ENCODE measurements at regions not wholly inside any gene's neighbourhood (a gene's known extent, or its start where the extent isn't known, plus 50 kb on each side); places are given as distances from the start of the nearest gene placed in this dataset.
"Not testable (repeated sequence)": the region's sequence is repeated elsewhere in the genome, so short reads cannot be mapped to it uniquely, and the experiment has no call there.

DNA sequence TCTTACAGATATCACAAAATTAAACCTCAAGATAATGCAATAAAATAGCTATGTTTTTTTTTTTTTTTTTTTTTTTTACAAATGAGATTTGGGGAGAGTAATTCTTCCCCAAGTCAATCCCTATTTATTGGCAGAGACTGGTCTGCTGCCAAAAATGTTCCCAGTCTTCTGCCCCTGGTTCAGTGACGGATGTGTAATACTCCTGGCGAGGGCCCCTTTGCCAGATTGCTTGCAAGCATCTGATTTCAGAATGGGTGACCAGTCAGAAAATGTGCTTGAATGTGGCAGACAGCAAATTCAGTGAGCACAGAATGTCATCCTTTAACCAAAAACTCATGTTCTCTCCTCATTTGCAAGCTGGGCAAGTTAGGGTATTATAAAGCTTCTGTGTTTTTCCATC is 363.8 kb upstream of the MTNR1B start:
- DNase-seq (ENCODE audit: low read depth), result no peak

- no peak for DNase-seq (ENCODE audit: low read depth)
Measured at GRCh38 chr11:92607969-92608722, 361.3 kb upstream of the MTNR1B start.

GRCh38 chr11:92611157-92611556 is 358.3 kb upstream of the MTNR1B start:
- DNase-seq (ENCODE audit: low read depth), result no peak

DNA sequence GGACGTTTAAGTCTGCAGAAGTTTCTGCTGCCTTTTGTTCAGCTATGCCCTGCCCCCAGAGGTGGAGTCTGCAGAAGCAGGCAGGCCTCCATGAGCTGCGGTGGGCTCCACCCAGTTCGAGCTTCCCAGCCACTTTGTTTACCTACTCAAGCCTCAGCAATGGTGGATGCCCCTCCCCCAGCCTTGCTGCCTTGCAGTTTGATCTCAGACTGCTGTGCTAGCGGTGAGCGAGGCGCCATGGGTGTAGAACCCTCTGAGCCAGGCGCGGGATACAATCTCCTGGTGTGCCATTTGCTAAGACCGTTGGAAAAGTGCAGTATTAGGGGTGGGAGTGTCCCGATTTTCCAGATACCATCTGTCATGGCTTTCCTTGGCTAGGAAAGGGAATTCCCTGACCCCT is 351.4 kb upstream of the MTNR1B start:
- not testable (repeated sequence) for DNase-seq (ENCODE audit: low read depth)

- DNase-seq (ENCODE audit: low read depth), result no peak
Measured at GRCh38 chr11:92623055-92623454, 346.4 kb upstream of the MTNR1B start.

- no peak for DNase-seq (ENCODE audit: low read depth)
Measured at GRCh38 chr11:92625894-92626293, 343.6 kb upstream of the MTNR1B start.

GRCh38 chr11:92626624-92627023 is 342.8 kb upstream of the MTNR1B start:
- no peak for DNase-seq (ENCODE audit: low read depth)

- DNase-seq (ENCODE audit: low read depth), result peak; percentile 60
Measured at GRCh38 chr11:92627615-92628256, 341.7 kb upstream of the MTNR1B start.

DNA sequence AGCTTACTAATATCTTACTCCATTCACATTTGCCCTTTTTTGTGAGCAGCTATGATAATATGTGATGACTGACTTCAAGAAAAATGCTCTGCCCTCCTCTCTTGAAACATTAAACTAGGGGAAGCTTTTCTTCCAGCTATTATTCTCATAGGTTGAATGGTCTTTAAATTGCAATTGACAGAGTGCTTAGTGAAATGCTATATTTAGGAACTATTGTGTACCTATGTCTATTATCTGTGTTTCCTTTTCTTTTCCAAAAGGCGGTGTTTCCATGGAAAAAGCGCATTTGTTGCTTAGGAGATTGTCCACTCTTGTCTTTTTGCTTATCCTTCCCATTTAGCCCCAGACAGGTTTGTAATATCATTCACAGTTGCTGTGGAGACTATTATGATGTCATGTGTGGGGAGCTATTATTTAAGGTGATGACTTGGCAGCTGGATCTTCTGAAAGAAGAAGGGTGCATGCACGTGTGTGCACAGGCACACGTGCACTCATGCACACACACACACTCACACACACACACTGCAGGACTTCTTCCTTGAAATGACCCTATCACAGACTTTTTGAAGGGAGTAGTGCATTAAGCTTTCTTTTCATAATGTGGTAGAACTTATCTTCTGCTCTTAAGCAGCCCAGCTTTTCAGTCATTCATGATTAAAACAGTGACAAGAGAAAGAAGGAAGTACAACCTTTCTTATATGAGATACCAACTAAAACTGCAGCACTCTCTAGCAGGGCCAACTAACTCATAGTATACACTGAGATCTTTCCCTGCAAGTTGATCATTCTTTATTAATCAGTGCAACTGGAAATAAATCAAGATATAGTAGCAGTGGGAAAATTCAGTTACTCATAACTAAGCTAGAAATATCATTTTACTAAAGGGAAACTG is 340.8 kb upstream of the MTNR1B start:
- peak; percentile 29 for DNase-seq (ENCODE audit: low read depth)

- no peak for DNase-seq (ENCODE audit: low read depth)
Measured at GRCh38 chr11:92632495-92632894, 337.0 kb upstream of the MTNR1B start.

DNA sequence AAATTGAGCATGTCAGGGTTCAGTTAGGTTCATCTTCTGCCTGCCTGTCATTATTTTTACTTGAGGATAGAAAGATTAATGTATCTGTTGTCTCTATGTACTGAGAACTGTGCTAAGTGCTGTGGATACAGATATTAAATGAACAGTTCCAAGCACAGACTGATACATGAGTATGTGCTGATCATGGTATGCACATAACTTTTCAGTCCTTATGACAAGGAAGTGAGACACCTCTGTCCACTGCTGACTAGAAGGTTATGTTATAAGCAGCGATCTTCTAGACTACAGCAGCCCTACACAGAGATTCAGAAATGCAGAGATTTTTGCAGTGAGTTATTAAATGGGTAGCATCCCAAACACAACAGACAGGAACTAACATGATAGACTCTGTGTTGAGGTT is 335.6 kb upstream of the MTNR1B start:
- no peak for DNase-seq (ENCODE audit: low read depth)

DNA sequence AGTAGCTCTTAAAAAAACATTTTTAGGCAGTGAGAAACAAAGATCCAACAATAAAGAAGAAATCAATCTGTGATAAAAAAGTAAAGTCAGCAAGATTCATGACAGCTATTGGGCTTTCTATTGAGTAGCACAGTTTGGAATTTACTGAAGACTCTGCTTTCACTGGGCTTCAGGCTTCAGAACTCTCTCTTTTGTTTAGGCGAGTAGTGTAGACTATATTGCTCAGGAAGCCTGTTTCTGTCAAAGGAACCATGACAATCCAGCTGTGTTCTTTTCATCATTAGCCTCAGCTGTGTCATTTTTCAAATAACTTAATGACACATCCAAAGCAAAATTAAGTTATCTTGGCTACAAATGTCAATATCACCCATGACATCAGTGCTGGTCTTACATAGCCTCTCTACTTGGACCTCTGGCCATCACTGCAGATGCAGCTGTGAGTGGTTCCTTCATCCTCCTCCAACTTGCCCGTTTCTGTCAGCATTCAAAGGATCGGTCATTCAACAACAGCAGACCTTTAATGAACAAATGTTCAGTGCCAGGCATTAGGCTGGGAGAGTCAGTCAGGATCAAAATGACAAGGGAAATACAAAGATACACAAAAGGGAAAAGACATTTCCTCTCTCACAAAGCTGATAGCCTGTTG is 332.8 kb upstream of the MTNR1B start:
- DNase-seq (ENCODE audit: low read depth), result no peak

DNA sequence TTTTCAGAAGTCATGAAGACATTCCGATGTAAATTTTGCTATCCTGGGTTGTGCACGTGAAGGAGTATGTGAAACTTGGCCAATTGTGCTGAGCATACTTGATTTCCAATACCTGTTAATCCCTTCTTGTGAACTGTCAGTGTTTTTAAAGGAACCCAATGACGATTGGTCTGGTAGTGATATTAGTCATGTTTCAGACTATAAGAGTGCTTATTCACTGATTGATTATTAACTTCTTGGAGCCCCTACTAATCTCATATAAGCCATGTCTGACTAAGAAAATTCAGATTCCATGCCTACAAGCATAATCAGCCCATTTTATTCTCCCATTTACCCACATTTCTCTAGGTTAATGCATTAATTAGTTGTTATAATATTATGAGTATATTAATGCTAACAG is 330.8 kb upstream of the MTNR1B start:
- DNase-seq (ENCODE audit: low read depth), result no peak

GRCh38 chr11:92642177-92642931 is 327.1 kb upstream of the MTNR1B start:
- DNase-seq (ENCODE audit: low read depth), result no peak

DNA sequence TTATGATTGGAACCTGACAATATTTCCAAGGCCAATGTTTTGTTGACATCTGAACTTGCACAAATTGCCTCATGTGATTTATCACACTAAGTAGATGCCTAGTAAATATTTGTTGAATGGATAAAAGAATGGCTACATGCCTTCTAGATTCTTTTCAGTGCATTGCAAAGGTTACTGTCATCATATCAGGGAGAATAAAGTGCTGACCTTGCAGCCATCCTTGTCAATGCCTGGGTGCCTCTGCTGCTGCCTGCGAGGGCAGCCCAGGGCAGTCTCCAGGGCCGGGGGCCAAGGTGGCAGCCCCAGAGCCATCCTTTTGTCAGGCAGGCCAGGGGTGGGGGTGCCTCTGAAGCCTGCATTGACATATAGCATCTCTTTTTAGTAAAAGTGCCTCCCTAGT is 325.6 kb upstream of the MTNR1B start:
- no peak for DNase-seq (ENCODE audit: low read depth)

DNA sequence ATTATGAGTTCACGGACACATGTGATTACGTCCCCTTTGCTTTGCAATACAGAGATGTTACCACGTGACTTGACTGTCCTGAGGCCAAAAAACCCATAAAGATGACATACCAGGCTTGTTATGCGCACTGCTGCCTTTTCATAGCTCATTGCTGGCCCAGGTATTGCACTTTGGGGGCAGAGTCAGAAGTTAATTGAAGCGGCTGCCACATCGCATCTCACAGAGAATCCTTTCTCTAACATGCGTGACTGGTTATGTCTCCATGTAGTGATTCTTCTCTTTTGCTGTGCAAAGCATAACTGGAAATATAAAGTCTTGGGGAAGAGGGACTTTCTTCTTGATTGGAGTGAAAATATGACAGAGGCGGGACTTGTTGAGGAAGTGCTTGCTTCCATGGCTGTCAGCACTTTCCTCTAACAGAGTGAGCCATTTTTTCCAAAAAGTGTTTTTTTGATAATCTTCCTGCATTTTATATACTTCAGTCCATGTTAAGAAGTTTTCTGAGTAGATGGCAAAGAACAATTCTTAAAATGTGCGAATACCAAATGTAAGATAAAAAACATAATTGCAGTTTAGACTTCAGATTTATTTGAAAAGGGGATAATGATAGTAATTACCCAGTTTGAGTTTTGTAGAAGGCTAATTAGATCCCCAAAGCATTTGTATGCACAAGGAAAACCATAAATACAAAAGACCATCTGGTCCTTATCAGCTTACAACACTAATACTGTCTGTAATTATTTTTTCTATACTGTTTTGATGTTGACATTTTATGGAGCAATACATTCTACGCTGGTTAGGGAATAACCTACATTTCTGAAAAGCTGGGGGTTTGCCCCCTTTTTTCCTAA is 324.6 kb upstream of the MTNR1B start:
- DNase-seq (ENCODE audit: low read depth), result no peak

GRCh38 chr11:92651159-92651558 is 318.3 kb upstream of the MTNR1B start:
- DNase-seq (ENCODE audit: low read depth), result no peak

- no peak for DNase-seq (ENCODE audit: low read depth)
Measured at GRCh38 chr11:92653454-92653853, 316.0 kb upstream of the MTNR1B start.

- no peak for DNase-seq (ENCODE audit: low read depth)
Measured at GRCh38 chr11:92656783-92657182, 312.7 kb upstream of the MTNR1B start.

- no peak for DNase-seq (ENCODE audit: low read depth)
Measured at GRCh38 chr11:92657226-92657625, 312.2 kb upstream of the MTNR1B start.

DNA sequence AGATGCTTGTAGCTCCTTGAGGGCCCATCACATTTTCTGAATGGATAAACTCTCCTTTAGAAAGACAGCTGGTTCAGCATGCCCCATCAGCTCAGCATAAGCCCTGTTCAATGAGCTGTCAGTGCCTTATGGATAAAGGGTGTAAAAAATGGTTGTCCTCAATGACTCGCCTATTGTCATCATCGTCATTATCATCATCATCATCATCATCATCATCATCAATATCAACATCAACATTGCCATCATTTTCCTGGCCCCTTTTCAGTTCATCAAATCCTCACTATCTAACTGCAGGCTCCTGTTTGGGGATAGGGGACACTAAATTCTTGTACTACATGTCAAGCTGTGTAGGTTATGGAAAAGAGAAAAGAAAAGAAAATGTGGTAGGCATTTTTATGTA is 310.7 kb upstream of the MTNR1B start:
- DNase-seq (ENCODE audit: low read depth), result no peak

Data from ELR (cell line).